ENCODE measurements at regions not wholly inside any gene's neighbourhood (a gene's known extent, or its start where the extent isn't known, plus 50 kb on each side); places are given as distances from the start of the nearest gene placed in this dataset.

DNA sequence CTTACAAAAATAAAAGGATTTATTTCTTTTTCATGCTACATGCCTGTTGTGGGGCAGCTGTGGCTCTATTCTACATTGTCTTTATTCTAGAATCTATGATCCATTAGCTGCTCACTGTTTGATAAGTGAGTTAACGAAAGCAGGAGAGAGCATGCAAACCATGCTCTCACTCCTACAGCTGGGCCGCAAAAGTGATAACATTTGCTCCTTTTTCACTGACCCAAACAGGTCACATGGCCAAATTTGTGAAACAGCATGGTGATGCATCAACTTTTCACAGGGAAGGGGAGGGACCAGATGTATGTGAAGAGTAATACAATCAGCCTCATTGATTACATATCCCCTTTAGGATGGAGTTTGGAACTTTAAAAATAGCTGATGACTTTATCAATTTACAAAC lies 456.9 kb upstream of the SYT1 start:
- FAIRE-seq (no peak), DNase-seq (ENCODE audit: low read depth, low spot score) (no peak)
- H2AFZ ChIP-seq (ENCODE audit: low read depth, low read length): no peak overlapping the region
- CTCF ChIA-PET: interaction anchor here (1.3 to 1.4 kb wide), 2 partner anchors 13 to 15 kb away, joined by 3 to 7 read pairs; no protein-coding TSS in a partner anchor
- no peak overlapping the region for H3K4me3 ChIP-seq (replicated peaks in 1 of 3; ENCODE audit: insufficient read depth in 1 of 3, low read depth in 1 of 3, low read length in 3 of 3)
- no peaks in the 10 kb centered on the region for H4K20me1 ChIP-seq (replicated peaks; ENCODE audit: control insufficient read depth, extremely low read depth, insufficient read depth, low read length)
- no peaks in the 10 kb centered on the region for H3K9me3 ChIP-seq (replicated peaks; ENCODE audit: control insufficient read depth, insufficient read depth, low read length)
- TF ChIP-seq POLR2AphosphoS5 (IDR thresholded peaks at IDR 0.05; ENCODE audit: insufficient read depth, low read depth, low read length): no peak
- no peak for TF ChIP-seq JUN (IDR thresholded peaks at IDR 0.05; ENCODE audit: borderline replicate concordance, insufficient read depth, insufficient read length, low read depth)
- peaks cover 0 to 3% of the 10 kb centered on the region in 2 experiments for H3K27me3 ChIP-seq (ENCODE audit: control insufficient read depth in 2 of 2, insufficient read depth in 2 of 2, low read length in 2 of 2)
- no peaks in the 10 kb centered on the region for H3K36me3 ChIP-seq (ENCODE audit: control insufficient read depth in 2 of 2, extremely low read depth in 1 of 2, insufficient read depth in 2 of 2, low read length in 2 of 2)
- no peak overlapping the region for H3K9ac ChIP-seq (replicated peaks; ENCODE audit: extremely low read depth, insufficient read depth, low read length)
- H3K79me2 ChIP-seq (ENCODE audit: control insufficient read depth, insufficient read depth, low read length): no peaks in the 10 kb centered on the region
- dilution Hi-C loops (cut with MboI; ENCODE audit: extremely low pct_ligation_motif_present, low sequenced_read_pairs) (no loop called here), intact Hi-C loops (cut with micrococcal nuclease) (no loop called here)
- no peak overlapping the region for H3K4me2 ChIP-seq (ENCODE audit: insufficient read depth, low read length)
- no peak overlapping the region for H3K27ac ChIP-seq (ENCODE audit: insufficient read depth, low read depth, low read length)
- POLR2A ChIA-PET: interaction anchor here (0.6 kb wide), 1 partner anchor 16 kb away, joined by 3 read pairs; no protein-coding TSS in a partner anchor
- BruUV-seq (replicated peaks): no TSS peak
- no peaks in the 10 kb centered on the region for H3K4me1 ChIP-seq (ENCODE audit: control insufficient read depth, extremely low read depth, insufficient read depth, low read length)
- no peaks in the 10 kb centered on the region for H3K9me1 ChIP-seq (replicated peaks; ENCODE audit: control insufficient read depth, extremely low read depth, insufficient read depth, low read length)

DNA sequence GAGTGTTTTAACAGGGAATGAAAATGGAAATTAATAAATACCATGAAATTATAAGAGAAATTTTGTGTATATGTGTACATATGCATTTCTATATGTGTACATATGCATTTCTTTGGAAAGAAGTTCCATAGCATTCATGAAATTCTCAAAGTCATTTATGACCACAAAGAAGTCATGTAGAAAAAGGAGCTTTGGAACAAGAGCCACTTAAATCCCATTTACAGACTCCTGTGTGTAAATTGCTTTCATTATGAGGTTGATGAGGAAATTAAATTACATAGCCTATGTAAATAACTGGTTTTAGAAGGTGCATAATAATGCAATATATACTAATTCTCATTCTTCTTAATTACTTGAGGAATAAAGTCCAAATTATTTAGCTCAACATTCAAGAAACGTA lies 450.5 kb upstream of the SYT1 start:
- Histone ChIP-seq H3K4me1 (ENCODE audit: control insufficient read depth, extremely low read depth, insufficient read depth, low read length) (no peaks in the 10 kb centered on the region), H3K79me2 (ENCODE audit: control insufficient read depth, insufficient read depth, low read length) (no peaks in the 10 kb centered on the region), H4K20me1 (replicated peaks; ENCODE audit: control insufficient read depth, extremely low read depth, insufficient read depth, low read length) (no peaks in the 10 kb centered on the region), H3K4me3 (replicated peaks in 1 of 3; ENCODE audit: insufficient read depth in 1 of 3, low read depth in 1 of 3, low read length in 3 of 3) (no peak overlapping the region), H3K36me3 (ENCODE audit: control insufficient read depth in 2 of 2, extremely low read depth in 1 of 2, insufficient read depth in 2 of 2, low read length in 2 of 2) (no peaks in the 10 kb centered on the region), H3K27me3 (ENCODE audit: control insufficient read depth in 2 of 2, insufficient read depth in 2 of 2, low read length in 2 of 2) (peaks cover 2% of the 10 kb centered on the region in 2 experiments), H2AFZ (ENCODE audit: low read depth, low read length) (no peak overlapping the region), H3K9me3 (replicated peaks; ENCODE audit: control insufficient read depth, insufficient read depth, low read length) (no peaks in the 10 kb centered on the region), H3K27ac (ENCODE audit: insufficient read depth, low read depth, low read length) (no peak overlapping the region), H3K9ac (replicated peaks; ENCODE audit: extremely low read depth, insufficient read depth, low read length) (no peak overlapping the region), H3K9me1 (replicated peaks; ENCODE audit: control insufficient read depth, extremely low read depth, insufficient read depth, low read length) (no peaks in the 10 kb centered on the region), H3K4me2 (ENCODE audit: insufficient read depth, low read length) (no peak overlapping the region)
- DNase-seq (ENCODE audit: low read depth, low spot score) (no peak), FAIRE-seq (no peak)
- ChIA-PET POLR2A (no interaction called here), CTCF (interaction anchor here (0.8 kb wide), 3 partner anchors 11 to 761 kb away, joined by 3 to 4 read pairs (median 3); no protein-coding TSS in a partner anchor)
- BruUV-seq (replicated peaks): no TSS peak
- intact Hi-C loops (cut with micrococcal nuclease) (no loop called here), dilution Hi-C loops (cut with MboI; ENCODE audit: extremely low pct_ligation_motif_present, low sequenced_read_pairs) (no loop called here)
- TF ChIP-seq GATA2 (IDR thresholded peaks at IDR 0.05; ENCODE audit: insufficient read depth, insufficient read length, low read depth, low read length): no peak
- no peak for TF ChIP-seq FOS (IDR thresholded peaks at IDR 0.05; ENCODE audit: borderline replicate concordance, insufficient read depth, low read length)
- TF ChIP-seq, protein P1, sequence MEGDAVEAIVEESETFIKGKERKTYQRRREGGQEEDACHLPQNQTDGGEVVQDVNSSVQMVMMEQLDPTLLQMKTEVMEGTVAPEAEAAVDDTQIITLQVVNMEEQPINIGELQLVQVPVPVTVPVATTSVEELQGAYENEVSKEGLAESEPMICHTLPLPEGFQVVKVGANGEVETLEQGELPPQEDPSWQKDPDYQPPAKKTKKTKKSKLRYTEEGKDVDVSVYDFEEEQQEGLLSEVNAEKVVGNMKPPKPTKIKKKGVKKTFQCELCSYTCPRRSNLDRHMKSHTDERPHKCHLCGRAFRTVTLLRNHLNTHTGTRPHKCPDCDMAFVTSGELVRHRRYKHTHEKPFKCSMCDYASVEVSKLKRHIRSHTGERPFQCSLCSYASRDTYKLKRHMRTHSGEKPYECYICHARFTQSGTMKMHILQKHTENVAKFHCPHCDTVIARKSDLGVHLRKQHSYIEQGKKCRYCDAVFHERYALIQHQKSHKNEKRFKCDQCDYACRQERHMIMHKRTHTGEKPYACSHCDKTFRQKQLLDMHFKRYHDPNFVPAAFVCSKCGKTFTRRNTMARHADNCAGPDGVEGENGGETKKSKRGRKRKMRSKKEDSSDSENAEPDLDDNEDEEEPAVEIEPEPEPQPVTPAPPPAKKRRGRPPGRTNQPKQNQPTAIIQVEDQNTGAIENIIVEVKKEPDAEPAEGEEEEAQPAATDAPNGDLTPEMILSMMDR (IDR thresholded peaks at IDR 0.05; ENCODE audit: extremely low read depth in 1 of 2, insufficient read depth in 1 of 2, low read depth in 1 of 2, low read length in 2 of 2): no peak
- no peak for TF ChIP-seq JUN (IDR thresholded peaks at IDR 0.05; ENCODE audit: borderline replicate concordance, insufficient read depth, insufficient read length, low read depth)
- TF ChIP-seq MYC (IDR thresholded peaks at IDR 0.05; ENCODE audit: low read depth, low read length): no peak
- TF ChIP-seq EZH2 (IDR thresholded peaks at IDR 0.05; ENCODE audit: borderline replicate concordance, low read depth, low read length, severe bottlenecking): no peak
- no peak for TF ChIP-seq POLR2A (IDR thresholded peaks at IDR 0.05; ENCODE audit: low read depth, low read length)
- TF ChIP-seq, protein P2, sequence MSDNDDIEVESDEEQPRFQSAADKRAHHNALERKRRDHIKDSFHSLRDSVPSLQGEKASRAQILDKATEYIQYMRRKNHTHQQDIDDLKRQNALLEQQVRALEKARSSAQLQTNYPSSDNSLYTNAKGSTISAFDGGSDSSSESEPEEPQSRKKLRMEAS (IDR thresholded peaks at IDR 0.05; ENCODE audit: insufficient read depth, insufficient read length): no peak
- no peak for TF ChIP-seq POLR2AphosphoS5 (IDR thresholded peaks at IDR 0.05; ENCODE audit: insufficient read depth, low read depth, low read length)
